TTC549 (cell line): ENCODE measurements at regions not wholly inside any gene's neighbourhood (a gene's known extent, or its start where the extent isn't known, plus 50 kb on each side); places are given as distances from the start of the nearest gene placed in this dataset.

Experiments used
- FAIRE-seq: peaks from 2 replicates; lab custom pipeline; 2012; peaks lifted over from hg19 to GRCh38; lab: Jason Lieb, UNC

DNA sequence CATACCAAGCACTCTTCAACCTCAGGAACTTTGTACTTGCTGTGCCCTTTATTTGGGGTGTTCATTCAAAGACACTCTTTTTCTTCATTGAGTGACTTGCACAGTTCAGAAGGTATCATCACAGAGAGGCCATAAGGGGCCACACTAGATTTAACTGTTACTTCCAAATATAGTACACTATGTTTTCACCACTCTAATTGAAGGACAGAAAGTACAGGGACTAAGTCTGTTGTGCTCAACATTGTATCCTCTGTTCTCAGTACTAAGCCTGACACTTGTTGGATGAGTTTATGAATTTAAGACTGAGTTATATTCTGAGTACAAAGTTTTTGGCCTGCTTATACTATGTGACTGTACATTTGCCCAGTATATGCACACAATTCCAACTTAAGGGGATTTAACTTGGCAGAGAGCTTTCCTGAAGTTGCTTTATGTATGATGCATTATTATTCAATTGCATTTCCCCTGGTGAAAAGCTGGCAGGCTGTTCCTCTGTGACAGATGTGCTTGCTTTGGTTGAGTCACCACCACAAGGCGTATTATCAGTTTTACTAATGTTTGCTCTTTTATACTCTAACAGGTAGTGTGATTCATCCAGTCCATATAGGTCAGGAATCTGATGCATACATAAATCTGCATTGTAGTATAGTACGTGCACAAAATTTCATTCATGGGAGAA, 714.8 kb downstream of the TLR4 start:
- FAIRE-seq, result no peak

DNA sequence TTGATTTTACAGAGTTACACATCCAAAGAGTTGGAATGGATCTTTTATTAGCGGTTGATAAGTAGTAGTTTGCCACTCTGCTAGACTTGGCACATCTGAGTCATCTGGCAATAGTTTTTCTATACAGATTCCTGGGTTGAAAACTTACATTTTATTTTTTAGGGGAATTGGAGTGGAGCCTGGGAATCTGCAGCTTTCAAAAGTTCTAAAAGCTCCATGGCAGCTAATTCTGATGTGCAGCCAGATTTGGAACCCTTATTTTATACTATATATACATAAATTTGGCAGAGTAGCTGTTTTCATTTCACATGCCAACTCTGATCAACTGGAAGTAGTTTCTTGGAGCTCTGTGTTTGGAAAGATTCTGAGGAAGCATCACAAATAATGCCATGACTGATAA, 715.5 kb downstream of the TLR4 start:
- FAIRE-seq, result no peak

DNA sequence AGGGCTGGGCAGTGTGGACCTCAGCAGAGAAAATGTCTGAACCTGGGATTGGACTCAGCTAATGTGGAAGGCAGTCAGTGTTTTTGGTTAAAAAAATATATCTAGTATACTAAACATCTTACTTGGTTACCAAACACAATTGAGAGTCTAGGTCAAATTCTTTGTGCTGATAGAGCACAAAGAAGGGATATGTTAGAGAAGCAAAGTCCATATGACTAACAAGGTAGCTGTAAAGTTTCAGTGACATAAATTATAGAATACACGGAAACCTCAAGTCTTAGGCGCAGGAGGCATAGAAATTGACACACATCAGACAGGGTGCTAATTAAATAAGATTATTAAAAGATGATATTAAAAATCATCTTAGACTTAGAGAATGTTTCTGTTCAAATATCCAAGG, 718.3 kb downstream of the TLR4 start:
- FAIRE-seq, result no peak

DNA sequence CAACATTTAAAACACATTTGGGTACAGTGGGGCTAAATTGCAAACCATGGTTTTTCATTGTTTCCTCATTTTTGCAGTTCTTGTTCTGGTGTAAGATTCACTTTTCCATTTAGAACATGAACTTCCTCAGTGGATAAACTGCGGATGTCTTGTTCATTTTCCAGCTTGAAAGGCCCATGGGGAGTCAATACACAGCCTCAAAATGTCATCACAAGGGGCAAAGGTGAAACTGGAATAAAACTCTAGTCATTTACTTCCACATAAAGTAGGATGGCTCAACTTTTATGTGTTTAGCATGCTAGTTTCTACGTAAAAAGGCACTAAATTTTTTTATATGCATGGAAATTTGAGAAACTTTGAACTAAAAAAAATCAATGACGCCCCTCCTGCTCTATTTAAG, 718.8 kb downstream of the TLR4 start:
- FAIRE-seq, result no peak

DNA sequence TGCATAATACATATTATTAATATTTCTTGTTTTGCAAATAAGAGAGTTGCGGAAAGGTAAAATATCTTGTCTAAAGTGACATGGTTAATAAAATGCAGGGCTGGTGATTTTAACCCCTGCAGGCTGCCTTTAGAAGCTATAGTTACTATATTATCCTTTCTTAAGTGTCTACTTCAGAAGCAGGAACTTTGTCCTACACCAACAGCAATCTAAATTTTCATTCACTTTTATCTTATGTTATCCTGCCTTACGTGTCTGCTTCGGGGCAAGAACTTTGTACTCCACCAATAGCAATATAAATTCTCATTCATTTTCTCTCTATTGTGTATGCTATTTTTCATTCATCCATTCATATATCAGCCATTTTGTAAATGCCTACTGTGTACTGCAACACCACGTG, 719.5 kb downstream of the TLR4 start:
- no peak for FAIRE-seq

DNA sequence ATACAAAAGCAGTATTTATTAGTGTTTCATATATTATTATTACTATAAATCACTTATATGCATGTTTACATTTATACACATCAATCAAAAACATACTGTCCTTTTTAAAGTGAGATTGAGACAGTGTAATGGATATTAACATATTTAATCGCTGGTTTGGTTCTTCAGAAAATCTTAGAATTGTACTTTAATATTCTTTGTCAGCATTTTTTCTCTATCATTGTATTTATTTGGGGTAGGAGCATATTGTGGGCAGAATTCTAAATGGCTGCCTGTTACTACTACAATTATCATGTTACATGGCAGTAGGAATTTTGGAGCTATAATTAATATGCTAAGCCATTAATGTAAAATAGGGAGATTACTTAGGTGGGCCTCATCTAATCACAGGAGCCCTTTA, 722.6 kb downstream of the TLR4 start:
- FAIRE-seq, result no peak

DNA sequence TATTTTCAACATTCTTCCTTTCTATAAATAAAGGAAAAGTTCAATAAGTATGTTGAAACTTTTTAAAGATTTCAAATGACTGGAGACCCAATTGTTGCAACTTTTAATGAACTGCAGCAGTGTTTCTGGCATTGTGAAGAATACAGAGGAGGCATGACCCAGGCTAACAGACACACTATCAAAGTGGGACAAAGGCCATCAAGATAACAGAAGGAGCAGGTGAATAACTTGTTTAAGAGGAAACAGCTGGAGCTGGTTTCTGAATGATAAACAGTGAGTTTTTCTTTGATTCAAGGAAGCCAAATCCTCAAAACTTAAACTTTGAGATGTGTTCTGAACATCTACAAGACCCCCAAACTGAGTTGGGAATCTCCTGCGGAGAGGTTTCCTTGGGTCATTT, 734.6 kb downstream of the TLR4 start:
- FAIRE-seq, result no peak

DNA sequence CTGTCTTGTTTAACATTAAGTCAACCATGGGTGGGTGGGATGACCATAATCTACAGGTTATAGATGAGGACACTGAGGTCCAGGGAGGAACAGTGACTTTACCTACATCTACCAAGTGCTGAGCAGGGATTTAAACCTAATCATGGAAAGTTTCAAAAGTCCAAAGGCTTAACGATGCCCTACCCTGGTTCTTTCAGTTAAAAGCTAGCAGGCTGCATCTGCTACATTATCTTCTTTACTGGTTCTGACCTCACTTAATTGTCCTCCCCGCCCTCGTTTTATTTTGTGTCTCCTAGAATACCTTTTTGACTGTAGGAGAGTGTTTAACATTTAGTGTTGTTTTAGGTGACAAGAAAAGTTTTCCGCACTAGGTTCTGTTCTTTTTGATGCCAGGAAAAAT, 735.2 kb downstream of the TLR4 start:
- no peak for FAIRE-seq

DNA sequence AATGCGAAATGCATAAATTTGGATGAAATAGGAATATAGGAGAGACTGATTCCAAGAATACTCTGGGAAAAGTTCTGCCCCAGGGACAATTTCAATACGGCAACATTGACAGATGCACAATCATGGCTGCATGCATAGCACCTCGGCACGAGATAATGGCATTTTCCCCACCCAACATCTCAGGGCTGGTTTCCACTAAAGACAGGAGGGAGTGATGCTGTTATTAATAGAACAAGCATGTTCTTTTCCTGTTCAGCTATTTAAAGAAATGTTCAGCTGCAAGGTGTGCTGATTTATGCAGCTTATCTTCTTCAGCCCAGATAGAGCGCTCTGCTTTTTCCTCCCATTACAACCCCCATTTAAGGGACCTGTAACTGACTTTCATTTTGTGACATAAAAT, 740.2 kb downstream of the TLR4 start:
- no peak for FAIRE-seq

DNA sequence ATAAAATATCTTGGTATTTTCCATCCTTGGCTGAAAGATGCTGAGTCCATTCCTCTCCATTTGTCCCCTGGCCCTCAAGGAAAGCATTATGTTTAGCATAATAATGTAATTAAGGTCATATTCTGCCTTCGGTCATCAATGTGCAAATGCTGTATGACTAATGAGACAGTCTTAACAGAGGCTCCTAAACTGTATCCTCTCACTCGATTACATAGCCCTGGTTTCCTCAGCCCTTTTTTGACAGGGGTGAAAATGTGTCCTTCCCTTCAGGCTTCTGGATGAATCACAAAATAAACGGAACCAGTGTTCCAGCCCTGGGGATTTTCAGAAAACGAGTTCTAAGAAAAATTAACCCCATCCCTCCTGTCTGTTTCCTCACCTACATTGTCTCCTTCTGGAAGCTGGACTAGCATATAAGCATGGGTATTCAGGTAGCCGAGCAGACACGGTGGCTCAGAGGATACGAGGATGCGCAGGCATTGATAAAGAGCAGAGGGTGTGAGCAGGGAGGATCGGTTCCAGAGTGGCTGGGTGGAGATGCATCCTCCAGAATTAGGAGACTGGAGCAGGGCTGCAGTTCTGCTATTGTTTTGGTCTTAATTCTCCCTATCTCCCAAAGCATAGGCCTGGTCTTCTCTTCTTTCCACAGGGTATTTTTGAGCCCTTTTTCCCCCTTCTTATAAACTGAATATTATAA, 742.9 kb downstream of the TLR4 start:
- FAIRE-seq, result no peak

DNA sequence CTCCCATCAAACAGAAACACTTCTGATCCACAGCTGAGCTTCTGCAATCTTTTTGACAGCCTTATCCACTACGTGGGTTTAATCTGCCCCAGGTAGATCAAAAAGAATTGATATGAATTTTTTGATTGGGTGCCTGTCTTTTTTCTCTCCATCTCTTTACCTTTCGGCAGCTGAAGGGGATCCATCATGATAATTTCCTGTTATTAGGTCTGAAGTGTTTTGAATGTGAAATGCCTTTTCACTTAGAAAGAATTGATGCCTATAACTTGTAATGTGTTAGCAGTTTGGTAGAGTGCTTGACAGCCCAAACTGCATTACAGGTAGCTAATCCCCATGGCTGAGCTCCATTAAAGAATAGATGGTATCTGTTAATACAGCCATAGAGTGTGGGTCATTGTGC, 745.4 kb downstream of the TLR4 start:
- no peak for FAIRE-seq

DNA sequence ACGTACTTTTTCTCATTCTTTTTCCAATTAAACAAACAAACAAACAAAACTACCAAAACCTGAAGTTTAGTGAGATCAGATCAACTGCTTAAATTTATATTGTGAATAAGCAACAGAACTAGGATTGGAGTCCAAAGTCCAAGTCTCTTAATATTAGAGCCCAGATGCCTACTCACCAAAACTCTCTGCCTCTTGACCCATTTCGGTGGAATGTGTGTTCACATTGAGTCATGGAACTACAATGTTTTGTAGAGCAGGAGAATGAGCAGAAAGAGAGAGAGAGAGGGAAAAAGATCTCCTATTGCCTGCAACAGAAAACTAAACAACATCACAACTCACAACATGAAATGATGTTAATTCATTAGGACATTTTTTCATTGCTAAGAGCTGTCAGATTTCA, 751.1 kb downstream of the TLR4 start:
- FAIRE-seq, result no peak

DNA sequence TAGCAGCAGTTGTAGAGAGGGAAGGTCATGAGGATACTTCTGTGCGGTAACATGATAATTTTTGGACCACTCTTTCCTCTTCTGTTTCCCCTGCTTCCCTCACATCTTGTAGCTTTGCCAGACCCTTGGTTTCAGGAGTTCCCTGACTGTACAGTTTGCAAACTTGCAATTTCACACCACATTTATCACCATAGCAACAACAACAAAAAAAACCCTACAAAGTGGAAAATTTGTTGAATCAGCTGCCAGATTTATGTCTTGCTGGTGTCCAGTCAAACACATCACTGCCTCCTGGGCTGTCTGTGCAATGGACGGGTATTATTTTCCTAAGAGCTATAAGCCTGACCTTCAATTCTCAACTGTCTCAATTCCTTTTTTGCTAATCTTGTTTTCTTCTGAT, 751.6 kb downstream of the TLR4 start:
- no peak for FAIRE-seq

DNA sequence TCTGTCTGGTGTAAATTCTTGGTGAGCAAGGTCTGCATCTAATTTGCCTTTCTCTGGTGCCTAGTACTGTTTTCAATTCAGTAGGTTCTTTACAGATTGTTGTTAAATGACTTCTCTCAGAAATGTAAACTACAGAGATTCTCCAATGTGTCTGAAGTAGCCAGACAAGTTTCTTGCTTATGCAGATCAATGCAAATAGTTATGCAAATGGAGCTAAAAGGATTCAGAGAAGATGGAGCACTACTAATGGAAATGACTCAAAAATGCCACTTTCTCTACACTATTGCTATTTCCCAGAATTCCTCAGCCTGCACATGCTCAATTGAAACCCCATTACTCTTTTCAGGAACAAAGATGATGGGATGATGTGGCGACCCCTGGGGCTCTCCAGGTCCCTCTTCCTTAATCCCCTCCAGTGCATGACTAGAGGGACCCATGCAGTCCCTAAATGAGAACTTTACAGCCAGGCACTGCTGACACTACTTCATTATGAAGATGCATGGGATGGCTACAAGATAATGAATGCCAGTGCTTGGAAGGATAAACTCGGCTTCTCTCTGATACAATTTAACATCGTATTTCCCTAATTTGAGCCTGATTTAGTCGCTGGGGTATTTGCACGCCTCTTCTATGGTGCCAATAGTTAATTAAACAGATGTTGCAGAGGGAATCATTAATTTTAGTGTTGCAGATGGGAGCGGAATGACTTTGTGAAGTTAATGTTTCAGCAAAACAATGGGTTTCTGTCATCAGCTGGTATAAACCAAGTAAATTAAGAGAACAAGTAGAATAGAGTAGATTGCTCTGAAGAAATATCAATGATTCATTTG, 753.2 kb downstream of the TLR4 start:
- FAIRE-seq, result no peak

DNA sequence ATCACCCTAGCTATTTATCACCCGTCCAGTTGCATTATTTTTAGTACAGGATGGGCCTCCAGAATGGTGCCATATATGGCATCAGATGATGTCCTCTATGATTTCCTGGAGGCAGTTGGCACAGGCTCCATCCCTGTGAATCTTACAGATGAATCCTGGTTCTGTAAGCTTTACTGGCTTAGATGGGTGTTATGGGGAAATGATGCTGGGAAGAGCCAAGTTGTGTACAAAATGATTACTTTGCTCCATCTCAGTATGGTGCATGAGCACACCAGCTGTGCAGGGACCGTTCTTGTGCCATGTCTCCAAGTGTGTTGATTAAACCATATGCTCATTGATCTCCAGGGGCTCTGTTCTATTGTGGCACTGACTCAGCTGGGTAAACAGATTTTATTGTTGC, 755.7 kb downstream of the TLR4 start:
- no peak for FAIRE-seq

DNA sequence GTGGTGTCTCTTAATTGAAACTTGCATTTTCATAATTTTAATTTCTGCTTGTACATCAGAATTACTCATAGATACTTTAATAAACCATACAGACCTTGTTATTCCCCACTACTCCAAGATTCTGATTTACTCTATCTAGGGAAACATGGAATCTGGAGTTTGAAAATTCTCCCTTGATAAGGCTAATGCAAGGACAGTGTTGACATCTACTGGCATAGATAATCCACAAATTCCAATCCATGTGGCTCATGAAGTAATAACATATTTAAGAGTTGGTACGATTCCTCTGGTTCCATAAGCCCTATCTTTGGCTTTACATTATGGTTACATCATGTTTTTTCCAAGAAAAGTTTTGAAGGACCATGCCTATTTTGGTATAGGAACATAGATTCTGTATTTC, 759.2 kb downstream of the TLR4 start:
- FAIRE-seq, result no peak

DNA sequence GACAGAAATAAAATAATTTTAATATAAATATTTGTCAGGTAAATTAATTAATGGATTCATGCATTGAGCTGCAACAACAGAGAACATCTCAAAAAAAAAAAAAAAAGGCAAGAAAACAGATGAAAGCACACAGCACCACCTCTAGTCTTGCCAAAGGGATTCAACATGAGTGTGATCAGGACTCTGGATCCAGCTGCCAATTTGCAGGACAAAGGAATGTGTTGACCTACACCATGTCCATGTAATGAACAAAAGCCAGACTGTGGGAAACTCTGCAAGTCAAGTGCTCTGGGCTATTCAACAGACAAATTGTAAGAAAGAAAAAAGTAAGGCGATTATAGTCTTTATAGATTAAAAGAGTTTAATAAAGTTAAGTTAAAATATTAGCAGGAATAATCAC, 769.3 kb downstream of the TLR4 start:
- FAIRE-seq, result no peak

DNA sequence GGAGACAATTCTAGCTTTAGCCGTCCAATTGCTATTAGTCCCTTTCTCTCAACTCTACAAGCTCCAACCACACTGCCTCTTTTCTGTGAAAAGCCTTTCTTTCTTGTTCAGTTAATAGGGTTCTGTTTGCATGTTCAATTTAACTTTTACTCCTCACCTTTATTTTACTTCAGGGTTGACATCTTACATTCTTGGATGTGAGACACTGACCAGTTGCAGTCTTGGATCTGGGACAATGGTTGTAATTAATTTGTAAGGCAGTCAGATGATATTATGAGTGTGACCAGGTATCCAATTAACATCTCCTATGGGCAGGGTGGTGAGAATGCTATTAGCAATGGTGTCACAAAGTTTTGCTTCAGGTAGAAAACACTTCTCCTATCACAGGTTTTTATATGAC, 774.5 kb downstream of the TLR4 start:
- FAIRE-seq, result no peak

DNA sequence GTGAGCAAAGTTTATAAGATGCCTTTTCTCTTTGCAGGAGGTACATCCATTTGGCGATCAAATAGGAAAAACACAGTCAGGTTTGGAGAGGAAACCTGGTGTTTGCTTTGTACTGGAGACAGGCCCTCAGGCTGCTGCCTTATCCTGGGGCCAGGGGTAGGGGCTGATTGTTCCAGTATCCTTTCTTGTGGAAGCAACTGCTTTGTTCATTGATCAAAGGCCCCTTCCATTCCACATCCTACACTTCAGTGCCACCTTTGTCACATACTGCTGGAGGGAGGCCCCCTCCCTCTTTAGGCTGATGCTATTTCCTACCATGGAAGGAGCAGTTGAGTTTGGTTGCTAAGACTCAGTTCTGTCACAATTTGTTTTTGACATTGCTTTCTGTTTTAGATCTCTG, 778.1 kb downstream of the TLR4 start:
- no peak for FAIRE-seq

DNA sequence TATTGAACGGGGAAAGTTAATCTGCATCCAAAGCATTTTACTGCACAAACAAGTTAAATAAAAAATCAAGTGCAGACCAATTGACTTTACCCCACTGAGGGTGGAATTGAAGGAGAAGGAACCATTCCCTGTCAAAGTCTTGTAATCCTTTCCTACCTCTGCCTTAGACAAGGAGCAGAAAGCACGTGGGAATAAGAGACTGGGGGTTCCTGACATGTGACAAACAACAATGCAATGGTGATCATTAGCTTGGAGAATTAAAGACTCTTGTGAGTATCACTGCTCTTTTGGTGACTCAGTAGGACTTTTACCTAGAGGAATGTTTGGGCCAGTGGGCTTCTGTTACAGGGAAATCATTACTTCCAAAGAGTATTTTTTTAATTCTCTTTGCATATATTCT, 779.5 kb downstream of the TLR4 start:
- no peak for FAIRE-seq

DNA sequence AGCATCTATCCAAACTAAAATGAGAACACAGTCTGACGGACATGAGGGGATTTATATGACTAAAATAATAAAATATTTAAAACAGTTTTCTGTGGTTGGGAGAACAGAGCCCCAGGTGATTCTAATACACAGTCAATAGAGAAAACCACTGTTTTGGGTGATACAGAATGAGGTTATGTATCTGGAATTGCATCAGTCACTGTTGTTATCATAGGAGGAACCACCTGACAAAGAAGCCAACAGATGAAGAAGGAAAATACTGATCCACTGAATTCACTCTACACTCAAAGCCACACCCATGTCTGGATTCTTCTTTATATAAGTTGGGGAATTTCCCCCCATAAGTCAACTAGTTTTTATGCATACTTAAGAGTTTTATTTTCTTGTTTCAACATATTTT, 799.0 kb downstream of the TLR4 start:
- FAIRE-seq, result no peak

DNA sequence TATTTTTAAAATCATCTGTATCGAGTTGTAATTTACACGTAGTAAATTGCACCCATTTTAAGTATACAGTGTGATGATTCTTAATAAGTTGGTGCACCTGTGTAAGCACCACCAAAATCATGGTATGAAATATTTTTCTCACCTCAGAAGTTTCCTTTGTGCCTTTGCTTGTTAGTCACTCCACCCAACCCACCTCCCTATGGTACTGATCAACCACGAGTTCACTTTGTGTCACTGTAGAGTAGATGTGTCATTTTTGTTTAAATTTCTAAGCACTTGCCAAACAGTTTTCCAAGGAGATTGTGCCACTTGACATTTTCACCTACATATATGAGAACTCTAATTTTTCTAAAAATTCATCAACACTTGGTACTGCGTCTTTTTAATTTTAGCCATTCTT, 806.5 kb downstream of the TLR4 start:
- FAIRE-seq, result no peak

DNA sequence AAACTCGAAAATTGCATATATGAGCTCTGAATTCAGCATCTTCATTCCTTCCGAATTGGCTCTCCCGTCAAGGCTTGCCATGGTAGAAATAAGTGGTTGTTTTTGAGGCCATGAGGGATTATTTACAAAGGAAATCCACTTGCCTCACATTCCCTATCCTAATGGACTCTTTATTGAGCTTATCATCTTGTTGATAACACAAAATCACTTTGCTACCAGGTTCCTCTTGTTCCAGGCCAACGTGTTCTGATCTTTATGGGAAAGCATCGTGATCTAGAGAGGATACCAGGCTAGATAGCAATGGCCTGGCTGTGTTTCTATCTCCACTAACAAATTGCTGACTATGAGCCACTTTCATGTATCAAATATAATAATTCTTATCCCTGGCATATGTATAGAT, 811.7 kb downstream of the TLR4 start:
- FAIRE-seq, result no peak

DNA sequence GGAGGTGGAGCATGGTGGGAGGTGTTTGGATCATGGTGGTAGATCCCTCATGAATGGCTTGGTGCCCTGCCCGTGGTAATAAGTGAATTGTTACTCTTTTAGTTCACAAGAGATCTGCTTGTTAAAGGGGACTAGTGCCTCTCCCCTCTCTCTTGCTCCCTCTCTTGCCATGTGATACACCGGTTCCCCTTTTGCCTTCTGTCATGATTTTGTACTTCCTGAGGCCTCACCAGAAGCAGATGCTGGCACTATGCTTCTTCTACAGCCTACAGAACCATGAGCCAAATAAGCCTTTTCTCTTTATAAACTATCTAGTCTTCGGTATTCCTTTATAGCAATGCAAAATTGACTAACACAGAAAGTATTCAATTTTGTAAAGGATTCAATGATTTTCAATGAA, 817.1 kb downstream of the TLR4 start:
- no peak for FAIRE-seq
